HCT116 (cell line): ENCODE measurements at regions not wholly inside any gene's neighbourhood (a gene's known extent, or its start where the extent isn't known, plus 50 kb on each side); places are given as distances from the start of the nearest gene placed in this dataset.

Source experiments
- EZH2 ChIP-seq: fragments of 200-600 bp; sonication (generic); IDR thresholded peaks from 2 replicates; pipeline ENCODE4 v1.6.1; 2017; ENCODE audit warnings: antibody characterized with exemption, mixed run types
- MAX ChIP-seq: IDR thresholded peaks from 2 replicates; pipeline ENCODE4 v1.6.1; 2012
- POLR2A ChIP-seq: IDR thresholded peaks from 2 replicates; pipeline ENCODE4 v1.7.0; 2011; ENCODE audit warnings: borderline replicate concordance; ENCODE audit not compliant: insufficient read depth, insufficient read length; ENCODE audit errors: extremely low read depth
- REST ChIP-seq: IDR thresholded peaks from 2 replicates; pipeline ENCODE4 v1.6.1; 2012; ENCODE audit warnings: low read depth
- SIN3A ChIP-seq: IDR thresholded peaks from 2 replicates; pipeline ENCODE4 v1.6.1; 2012; ENCODE audit warnings: low read depth
- ZNF274 ChIP-seq: fragments of 200-500 bp; sonication (Bioruptor generic); IDR thresholded peaks from 2 replicates; pipeline ENCODE4 v1.6.1; 2014; ENCODE audit warnings: mild to moderate bottlenecking, low read depth, low read length, inconsistent platforms

GRCh38 chr22:26823966-26824365, 166.6 kb downstream of the MIAT start:
- TF ChIP-seq POLR2A (no peak), MAX (no peak), REST (no peak), SIN3A (no peak), ZNF274 (no peak), EZH2 (no peak)
